Suprapubic skin (tissue), 4 donors: ENCODE measurements at regions not wholly inside any gene's neighbourhood (a gene's known extent, or its start where the extent isn't known, plus 50 kb on each side); places are given as distances from the start of the nearest gene placed in this dataset.
"Not testable (repeated sequence)": the region's sequence is repeated elsewhere in the genome, so short reads cannot be mapped to it uniquely, and the experiment has no call there.

Source experiments
- DNase-seq, 2 donors: peaks; one replicate each; pipeline ENCODE4 v3.0.0-alpha.2; 2019; ENCODE audit warnings: low spot score in 2 of 2
- H3K27ac ChIP-seq: fragments of 200-600 bp; sonication (generic); one replicate; pipeline ENCODE4 v1.5.1; 2019
- H3K27me3 ChIP-seq: fragments of 200-600 bp; sonication (generic); one replicate; pipeline ENCODE4 v1.5.1; 2019
- H3K36me3 ChIP-seq: fragments of 200-600 bp; sonication (generic); one replicate; pipeline ENCODE4 v1.5.1; 2019
- H3K4me1 ChIP-seq: fragments of 200-600 bp; sonication (generic); one replicate; pipeline ENCODE4 v1.5.1; 2019
- H3K4me3 ChIP-seq: fragments of 200-600 bp; sonication (generic); one replicate; pipeline ENCODE4 v1.5.1; 2019; ENCODE audit warnings: mild to moderate bottlenecking
- H3K9me3 ChIP-seq: fragments of 200-600 bp; sonication (generic); one replicate; pipeline ENCODE4 v1.5.1; 2019
- EP300 ChIP-seq: sonication (generic); formaldehyde crosslinking; IDR thresholded peaks from one replicate; pipeline ENCODE4 v1.6.1; 2017; ENCODE audit warnings: antibody characterized with exemption
- POLR2A ChIP-seq, 2 donors: fragments of 450-650 bp; IDR thresholded peaks; one replicate each; pipeline ENCODE4 v1.6.1; 2017; ENCODE audit warnings: antibody characterized with exemption in 2 of 2, mild to moderate bottlenecking in 2 of 2, moderate library complexity in 2 of 2
- POLR2AphosphoS5 ChIP-seq, 3 donors: sonication (generic); formaldehyde crosslinking; IDR thresholded peaks; one replicate each; pipeline ENCODE4 v1.6.1; 2017; ENCODE audit warnings: antibody characterized with exemption in 3 of 3
- WGBS: methylation state at CpG from one replicate; pipeline ENCODE4 v1.1.5; 2018; 5-methylcytosine and 5-hydroxymethylcytosine counted together
- TF ChIP-seq, protein P1 (sequence below), 2 donors: fragments of 200-600 bp in 1 of 2; fragments of 450-650 bp in 1 of 2; sonication (generic) in 1 of 2; IDR thresholded peaks; one replicate each; pipeline ENCODE4 v1.5.1; 2016 to 2019; ENCODE audit warnings: antibody characterized with exemption in 2 of 2, mild to moderate bottlenecking in 1 of 2, moderate library complexity in 1 of 2

DNA sequence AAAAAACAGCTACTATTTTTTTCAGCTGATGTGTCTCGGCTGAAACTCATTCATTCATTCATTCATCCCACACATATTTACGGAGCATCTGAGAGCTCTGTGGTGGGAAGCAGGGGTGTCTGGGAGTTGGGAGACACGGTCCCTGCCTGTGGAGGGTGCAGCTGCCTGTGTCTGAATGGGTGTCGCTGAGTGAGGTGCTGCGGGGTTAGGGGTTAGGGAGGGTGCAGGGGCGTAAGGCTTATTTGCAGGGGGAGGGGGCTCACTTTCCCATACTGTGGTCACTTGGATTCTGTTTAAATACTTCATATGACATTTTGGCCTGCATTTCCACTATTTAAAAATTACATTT lies 89.4 kb upstream of the ASB18 start:
- H3K27ac ChIP-seq, result no peak overlapping the region
- no peaks in the 10 kb centered on the region for H3K9me3 ChIP-seq
- peaks cover 4% of the 10 kb centered on the region for H3K27me3 ChIP-seq
- peaks cover 5% of the 10 kb centered on the region for H3K4me1 ChIP-seq
- DNase-seq, result no peak
- WGBS, result 78% methylated on average over 6 of the region's 6 CpGs
- TF ChIP-seq, protein P1, sequence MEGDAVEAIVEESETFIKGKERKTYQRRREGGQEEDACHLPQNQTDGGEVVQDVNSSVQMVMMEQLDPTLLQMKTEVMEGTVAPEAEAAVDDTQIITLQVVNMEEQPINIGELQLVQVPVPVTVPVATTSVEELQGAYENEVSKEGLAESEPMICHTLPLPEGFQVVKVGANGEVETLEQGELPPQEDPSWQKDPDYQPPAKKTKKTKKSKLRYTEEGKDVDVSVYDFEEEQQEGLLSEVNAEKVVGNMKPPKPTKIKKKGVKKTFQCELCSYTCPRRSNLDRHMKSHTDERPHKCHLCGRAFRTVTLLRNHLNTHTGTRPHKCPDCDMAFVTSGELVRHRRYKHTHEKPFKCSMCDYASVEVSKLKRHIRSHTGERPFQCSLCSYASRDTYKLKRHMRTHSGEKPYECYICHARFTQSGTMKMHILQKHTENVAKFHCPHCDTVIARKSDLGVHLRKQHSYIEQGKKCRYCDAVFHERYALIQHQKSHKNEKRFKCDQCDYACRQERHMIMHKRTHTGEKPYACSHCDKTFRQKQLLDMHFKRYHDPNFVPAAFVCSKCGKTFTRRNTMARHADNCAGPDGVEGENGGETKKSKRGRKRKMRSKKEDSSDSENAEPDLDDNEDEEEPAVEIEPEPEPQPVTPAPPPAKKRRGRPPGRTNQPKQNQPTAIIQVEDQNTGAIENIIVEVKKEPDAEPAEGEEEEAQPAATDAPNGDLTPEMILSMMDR (IDR thresholded peaks at IDR 0.05), result no peak
- TF ChIP-seq POLR2A (IDR thresholded peaks at IDR 0.05), result no peak
- no peak for TF ChIP-seq POLR2AphosphoS5 (IDR thresholded peaks at IDR 0.05)
- TF ChIP-seq EP300, result no peak
- no peaks in the 10 kb centered on the region for H3K36me3 ChIP-seq
- H3K4me3 ChIP-seq, result no peak overlapping the region

DNA sequence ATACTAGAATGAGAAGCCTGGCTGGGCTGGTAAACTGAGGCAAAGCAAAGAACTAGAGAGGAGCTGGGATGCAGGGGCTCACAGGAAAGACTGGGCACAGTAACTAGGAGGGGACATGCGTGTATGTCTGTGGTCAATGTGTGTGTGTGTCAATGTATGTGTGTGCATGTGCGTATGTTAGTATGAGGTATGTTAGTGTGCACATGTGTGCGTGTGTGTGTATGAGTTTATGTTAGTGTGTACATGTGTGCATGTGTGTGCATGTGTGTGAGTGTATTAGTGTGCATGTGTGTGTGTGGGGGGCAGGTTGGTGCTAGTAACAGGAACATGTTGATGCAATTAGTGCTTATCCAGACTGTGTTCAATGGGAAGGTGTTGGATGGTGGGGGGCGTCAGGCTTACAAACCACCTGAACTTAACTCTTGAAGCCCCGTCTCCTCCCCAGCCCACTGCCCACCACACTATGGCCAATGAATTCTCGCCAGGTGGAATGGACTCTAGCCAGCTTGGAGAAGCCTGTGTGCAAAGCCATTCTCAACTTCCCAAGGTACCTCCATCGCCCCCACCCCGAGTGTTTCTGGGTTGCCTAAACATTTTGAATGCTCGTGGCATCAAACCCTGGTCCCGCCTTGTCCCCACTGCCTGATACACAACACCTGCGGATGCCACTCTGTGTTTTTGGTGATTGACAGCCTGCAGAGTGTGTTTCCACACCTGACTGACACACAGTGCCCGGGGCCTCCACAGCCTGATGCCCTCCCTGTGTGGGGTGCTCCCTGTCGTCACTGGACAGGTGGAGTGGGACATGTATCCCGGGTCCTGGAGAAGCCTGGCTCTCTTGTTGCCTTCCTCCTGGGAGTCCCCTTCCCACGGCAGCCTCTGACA lies 90.1 kb upstream of the ASB18 start:
- H3K27ac ChIP-seq, result no peak overlapping the region
- H3K4me1 ChIP-seq, result peaks cover 5% of the 10 kb centered on the region
- H3K27me3 ChIP-seq, result peaks cover 4% of the 10 kb centered on the region
- TF ChIP-seq POLR2A (IDR thresholded peaks at IDR 0.05), result no peak
- TF ChIP-seq, protein P1 (IDR thresholded peaks at IDR 0.05), result no peak
- no peak for TF ChIP-seq POLR2AphosphoS5 (IDR thresholded peaks at IDR 0.05)
- no peak for TF ChIP-seq EP300
- 84% methylated on average over 10 of the region's 15 CpGs for whole genome bisulfite sequencing
- no peak overlapping the region for H3K4me3 ChIP-seq
- no peak for DNase-seq
- H3K36me3 ChIP-seq, result no peaks in the 10 kb centered on the region
- no peaks in the 10 kb centered on the region for H3K9me3 ChIP-seq

DNA sequence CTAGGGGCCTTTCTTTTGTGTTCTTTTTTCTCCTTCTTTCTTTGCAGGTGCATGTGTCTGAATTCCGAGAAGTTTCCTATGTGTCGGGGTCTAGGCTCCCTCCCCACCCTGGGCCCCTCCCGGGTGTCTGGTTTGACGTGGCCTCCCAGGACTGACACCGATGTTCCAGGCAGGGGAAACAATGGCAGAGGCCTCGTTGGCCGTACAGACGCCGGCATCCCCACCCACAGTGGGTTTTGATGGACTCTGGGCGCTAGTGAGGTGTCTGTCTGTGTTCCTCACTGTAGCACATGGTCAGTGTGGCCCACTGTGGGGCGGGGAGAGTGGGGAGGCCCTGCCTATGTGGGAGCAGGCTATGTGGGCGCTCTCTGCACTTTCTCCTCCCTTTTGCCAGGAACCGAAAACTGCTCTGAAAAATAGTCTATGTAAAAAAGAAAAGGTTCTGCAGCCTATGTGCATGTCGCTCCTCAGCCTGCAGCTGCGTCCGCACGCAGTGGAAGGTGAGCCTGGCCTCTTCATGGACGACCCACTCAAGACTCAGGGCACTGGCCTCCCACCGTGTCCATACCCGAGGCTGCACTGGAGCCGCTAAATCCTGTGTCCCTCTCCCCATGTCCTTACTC lies 90.9 kb upstream of the ASB18 start:
- Histone ChIP-seq H3K36me3 (no peaks in the 10 kb centered on the region), H3K4me3 (no peak overlapping the region), H3K27ac (no peak overlapping the region), H3K9me3 (no peaks in the 10 kb centered on the region), H3K27me3 (peaks cover 4% of the 10 kb centered on the region), H3K4me1 (peaks cover 5% of the 10 kb centered on the region)
- peak in 1 of 2 donors; percentile 57 for DNase-seq
- WGBS, result 91% methylated on average over 21 of the region's 21 CpGs
- TF ChIP-seq, protein P1 (IDR thresholded peaks at IDR 0.05), result no peak
- TF ChIP-seq POLR2AphosphoS5 (IDR thresholded peaks at IDR 0.05), result no peak
- no peak for TF ChIP-seq POLR2A (IDR thresholded peaks at IDR 0.05)
- TF ChIP-seq EP300, result no peak

DNA sequence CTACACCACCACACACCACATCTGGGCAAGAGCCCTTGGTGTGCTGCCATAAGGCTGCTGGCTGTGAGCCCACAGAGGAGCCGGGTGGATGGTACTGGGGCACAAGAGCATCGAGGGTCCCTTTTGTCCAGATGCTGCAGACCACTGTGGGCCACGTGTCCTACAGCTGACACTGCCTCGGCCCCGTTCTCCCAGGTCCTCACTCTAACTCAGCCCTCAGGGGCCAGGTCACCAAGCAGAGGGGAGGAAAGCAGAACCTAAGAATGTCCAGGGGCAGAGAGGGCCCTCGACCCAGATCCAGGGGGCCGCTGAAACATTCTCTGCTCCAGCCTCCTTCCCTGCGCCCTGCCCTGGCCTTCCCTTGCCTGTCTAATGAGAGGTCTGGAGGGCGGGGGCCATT lies 91.7 kb upstream of the ASB18 start:
- no peaks in the 10 kb centered on the region for H3K9me3 ChIP-seq
- 58% methylated on average over 5 of the region's 9 CpGs for WGBS
- no peak for TF ChIP-seq EP300
- TF ChIP-seq POLR2A (IDR thresholded peaks at IDR 0.05), result no peak
- TF ChIP-seq POLR2AphosphoS5 (IDR thresholded peaks at IDR 0.05), result no peak
- TF ChIP-seq, protein P1 (IDR thresholded peaks at IDR 0.05), result no peak
- H3K36me3 ChIP-seq, result no peaks in the 10 kb centered on the region
- no peak overlapping the region for H3K4me3 ChIP-seq
- peaks cover 5% of the 10 kb centered on the region for H3K4me1 ChIP-seq
- H3K27ac ChIP-seq, result no peak overlapping the region
- H3K27me3 ChIP-seq, result peaks cover 4% of the 10 kb centered on the region
- DNase-seq, result peak in 1 of 2 donors; percentile 67

DNA sequence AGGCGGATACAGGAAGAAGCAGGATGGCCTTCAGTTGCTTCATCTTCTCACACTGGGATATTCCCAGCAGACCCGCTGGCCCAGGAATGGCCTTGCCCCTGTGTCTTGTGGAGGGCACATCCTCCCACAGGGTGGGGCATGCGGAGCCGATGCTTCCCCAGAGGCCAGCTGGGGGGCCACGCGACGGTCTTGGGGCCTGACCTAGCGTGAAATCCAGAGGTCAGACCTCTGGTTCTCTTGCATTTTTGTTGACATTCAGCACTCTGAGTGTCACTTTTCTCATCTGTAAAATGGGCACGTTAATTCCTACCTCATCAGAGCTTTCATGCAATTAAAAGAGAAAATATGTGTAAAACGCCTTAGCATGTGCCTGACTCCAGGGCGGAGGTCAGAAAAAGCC lies 92.1 kb upstream of the ASB18 start:
- not testable (repeated sequence) for H3K4me1 ChIP-seq, H3K9me3 ChIP-seq, H3K4me3 ChIP-seq, H3K36me3 ChIP-seq, H3K27ac ChIP-seq, H3K27me3 ChIP-seq, DNase-seq
- 97% methylated on average over 5 of the region's 11 CpGs for WGBS

DNA sequence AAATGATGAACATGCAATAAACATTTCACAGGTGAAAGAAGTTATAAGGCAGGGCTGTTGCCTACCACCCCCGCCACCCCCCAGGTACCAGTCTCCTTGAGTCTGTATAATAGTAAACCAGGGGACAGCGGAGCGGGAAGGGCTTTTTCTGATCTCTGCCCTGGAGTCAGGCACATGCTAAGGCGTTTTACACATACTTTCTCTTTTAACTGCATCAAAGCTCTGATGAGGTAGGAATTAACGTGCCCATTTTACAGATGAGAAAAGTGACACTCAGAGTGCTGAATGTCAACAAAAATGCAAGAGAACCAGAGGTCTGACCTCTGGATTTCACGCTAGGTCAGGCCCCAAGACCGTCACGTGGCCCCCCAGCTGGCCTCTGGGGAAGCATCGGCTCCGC lies 94.3 kb upstream of the ASB18 start:
- H3K9me3 ChIP-seq, H3K27ac ChIP-seq, H3K36me3 ChIP-seq, H3K4me1 ChIP-seq, H3K27me3 ChIP-seq, H3K4me3 ChIP-seq: not testable (repeated sequence)
- WGBS, result 87% methylated on average over 9 of the region's 10 CpGs
- peak in 1 of 2 donors; percentile 26 for DNase-seq
